ENCODE measurements at regions not wholly inside any gene's neighbourhood (a gene's known extent, or its start where the extent isn't known, plus 50 kb on each side); places are given as distances from the start of the nearest gene placed in this dataset.
"Not testable (repeated sequence)": the region's sequence is repeated elsewhere in the genome, so short reads cannot be mapped to it uniquely, and the experiment has no call there.

DNA sequence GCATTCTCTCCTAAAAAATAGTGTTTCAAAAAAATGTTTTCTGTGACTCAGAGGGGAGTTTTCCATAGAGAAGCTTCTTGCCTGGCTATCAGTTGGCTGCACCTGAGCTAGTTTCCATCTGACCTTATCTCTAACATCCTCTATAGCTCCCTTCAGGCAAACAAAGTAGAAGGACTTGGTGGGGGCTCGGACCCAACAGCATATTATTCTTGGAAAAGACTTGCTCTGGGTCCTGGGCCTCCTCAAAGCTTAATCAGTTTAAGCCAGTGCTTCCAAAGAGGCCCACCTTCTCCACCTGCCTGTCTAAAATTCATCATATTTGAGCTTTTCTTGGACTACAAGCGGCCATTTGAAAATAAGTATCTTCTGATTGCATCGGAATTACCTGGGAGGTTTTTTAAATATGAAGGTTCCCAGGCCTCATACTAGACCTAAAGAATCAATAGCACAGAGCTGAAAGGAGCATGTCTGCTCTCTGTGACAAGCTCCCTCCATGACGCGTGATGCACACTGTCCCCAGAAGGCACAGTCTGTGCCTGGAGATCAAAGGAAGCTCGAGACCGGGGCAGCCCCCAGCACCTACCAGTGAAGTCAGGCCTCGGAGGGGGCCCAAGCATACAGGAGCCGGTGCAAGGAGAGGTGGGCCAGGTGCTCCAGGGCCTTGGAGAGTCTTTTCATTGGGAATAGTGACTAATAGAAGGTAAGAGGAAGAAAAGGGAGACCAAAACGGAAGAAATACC is 80.6 kb upstream of the HIVEP1 start:
- TF ChIP-seq, protein P1, sequence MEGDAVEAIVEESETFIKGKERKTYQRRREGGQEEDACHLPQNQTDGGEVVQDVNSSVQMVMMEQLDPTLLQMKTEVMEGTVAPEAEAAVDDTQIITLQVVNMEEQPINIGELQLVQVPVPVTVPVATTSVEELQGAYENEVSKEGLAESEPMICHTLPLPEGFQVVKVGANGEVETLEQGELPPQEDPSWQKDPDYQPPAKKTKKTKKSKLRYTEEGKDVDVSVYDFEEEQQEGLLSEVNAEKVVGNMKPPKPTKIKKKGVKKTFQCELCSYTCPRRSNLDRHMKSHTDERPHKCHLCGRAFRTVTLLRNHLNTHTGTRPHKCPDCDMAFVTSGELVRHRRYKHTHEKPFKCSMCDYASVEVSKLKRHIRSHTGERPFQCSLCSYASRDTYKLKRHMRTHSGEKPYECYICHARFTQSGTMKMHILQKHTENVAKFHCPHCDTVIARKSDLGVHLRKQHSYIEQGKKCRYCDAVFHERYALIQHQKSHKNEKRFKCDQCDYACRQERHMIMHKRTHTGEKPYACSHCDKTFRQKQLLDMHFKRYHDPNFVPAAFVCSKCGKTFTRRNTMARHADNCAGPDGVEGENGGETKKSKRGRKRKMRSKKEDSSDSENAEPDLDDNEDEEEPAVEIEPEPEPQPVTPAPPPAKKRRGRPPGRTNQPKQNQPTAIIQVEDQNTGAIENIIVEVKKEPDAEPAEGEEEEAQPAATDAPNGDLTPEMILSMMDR (IDR thresholded peaks at IDR 0.05), result no peak
- Histone ChIP-seq H3K9me3 (no peaks in the 10 kb centered on the region), H3K27ac (no peak overlapping the region), H3K4me3 (no peak overlapping the region), H3K4me1 (ENCODE audit: control insufficient read depth in 1 of 2, low read depth in 2 of 2) (no peaks in the 10 kb centered on the region), H3K36me3 (no peaks in the 10 kb centered on the region), H3K27me3 (replicated peaks; ENCODE audit: insufficient read depth) (no peaks in the 10 kb centered on the region)
- ATAC-seq (ENCODE audit: insufficient number of reproducible peaks, low FRiP score, low read depth), result no peak
- no peak for DNase-seq (ENCODE audit: low spot score)

DNA sequence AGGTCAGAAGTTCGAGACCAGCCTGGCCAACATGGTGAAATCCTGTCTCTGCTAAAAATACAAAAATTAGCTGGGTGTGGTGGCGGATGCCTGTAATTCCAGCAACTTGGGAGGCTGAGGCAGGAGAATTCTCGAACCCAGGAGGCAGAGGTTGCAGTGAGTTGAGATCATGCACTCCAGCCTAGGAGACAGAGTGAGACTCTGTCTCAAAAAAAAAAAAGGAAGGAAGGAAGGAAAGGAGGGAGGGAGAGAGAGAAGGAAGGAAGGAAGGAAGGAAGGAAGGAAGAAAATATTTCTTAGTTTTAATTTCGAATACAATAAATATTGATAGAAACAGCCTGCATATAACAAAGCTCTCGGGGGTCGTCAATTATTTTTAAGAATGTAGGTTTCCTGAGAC is 81.3 kb upstream of the HIVEP1 start:
- not testable (repeated sequence) for H3K27me3 ChIP-seq (replicated peaks; ENCODE audit: insufficient read depth); DNase-seq (ENCODE audit: low spot score); H3K9me3 ChIP-seq; ATAC-seq (ENCODE audit: insufficient number of reproducible peaks, low FRiP score, low read depth); H3K4me1 ChIP-seq (ENCODE audit: control insufficient read depth in 1 of 2, low read depth in 2 of 2); H3K4me3 ChIP-seq; H3K27ac ChIP-seq; H3K36me3 ChIP-seq

DNA sequence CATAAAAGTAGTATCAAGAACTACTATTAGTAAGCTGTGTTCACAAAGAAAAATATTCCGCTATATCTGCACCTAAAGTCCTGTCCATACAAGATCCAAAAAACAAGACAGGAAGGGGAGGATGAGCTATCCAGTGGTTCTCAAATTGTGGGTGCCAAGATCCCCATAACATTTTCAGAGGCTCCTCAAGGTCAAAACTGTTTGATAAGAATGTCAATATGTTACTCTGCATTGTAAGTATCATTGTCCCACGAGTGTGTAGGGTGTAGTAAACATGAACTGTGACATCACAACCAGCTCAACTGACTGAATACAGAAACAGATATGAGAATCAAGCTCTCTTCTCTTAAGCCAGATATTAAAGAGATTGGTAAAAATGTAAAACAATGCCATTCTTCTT is 81.9 kb upstream of the HIVEP1 start:
- Histone ChIP-seq H3K4me3 (no peak overlapping the region), H3K9me3 (no peaks in the 10 kb centered on the region), H3K27ac (no peak overlapping the region), H3K36me3 (no peaks in the 10 kb centered on the region), H3K27me3 (replicated peaks; ENCODE audit: insufficient read depth) (no peaks in the 10 kb centered on the region), H3K4me1 (ENCODE audit: control insufficient read depth in 1 of 2, low read depth in 2 of 2) (no peaks in the 10 kb centered on the region)
- ATAC-seq (ENCODE audit: insufficient number of reproducible peaks, low FRiP score, low read depth) (no peak), DNase-seq (ENCODE audit: low spot score) (no peak)
- TF ChIP-seq, protein P1 (IDR thresholded peaks at IDR 0.05), result no peak

DNA sequence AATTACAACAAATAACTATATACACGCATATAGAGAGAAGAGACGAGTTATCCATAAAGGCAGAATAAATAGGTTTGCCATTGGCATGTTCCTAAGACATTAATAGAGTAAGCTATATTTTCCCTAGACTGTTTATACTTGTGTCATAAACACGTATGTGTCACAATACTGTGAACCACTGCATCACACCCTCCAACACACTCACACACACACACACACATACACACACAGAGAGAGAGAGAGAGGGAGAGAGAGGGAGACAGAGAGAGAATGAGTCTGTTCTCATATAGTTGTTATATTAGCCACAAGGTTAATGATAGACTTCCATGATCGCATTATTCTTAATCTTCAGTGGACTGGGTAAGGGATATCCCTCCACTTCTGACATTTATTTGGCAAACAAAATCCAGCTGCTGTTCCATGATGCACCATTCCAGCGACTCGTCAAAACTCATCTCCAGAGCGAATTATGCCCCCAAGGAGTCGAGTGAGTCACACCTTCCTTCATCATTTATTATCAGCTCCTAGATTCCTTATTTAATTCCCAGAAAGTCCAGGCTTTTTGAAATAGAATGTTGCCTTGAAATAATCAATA is 82.8 kb upstream of the HIVEP1 start:
- no peaks in the 10 kb centered on the region for H3K27me3 ChIP-seq (replicated peaks; ENCODE audit: insufficient read depth)
- no peak overlapping the region for H3K27ac ChIP-seq
- no peak for ATAC-seq (ENCODE audit: insufficient number of reproducible peaks, low FRiP score, low read depth)
- no peaks in the 10 kb centered on the region for H3K9me3 ChIP-seq
- H3K36me3 ChIP-seq, result no peaks in the 10 kb centered on the region
- DNase-seq (ENCODE audit: low spot score), result no peak
- no peak overlapping the region for H3K4me3 ChIP-seq
- no peaks in the 10 kb centered on the region for H3K4me1 ChIP-seq (ENCODE audit: control insufficient read depth in 1 of 2, low read depth in 2 of 2)
- TF ChIP-seq, protein P1 (IDR thresholded peaks at IDR 0.05), result no peak

DNA sequence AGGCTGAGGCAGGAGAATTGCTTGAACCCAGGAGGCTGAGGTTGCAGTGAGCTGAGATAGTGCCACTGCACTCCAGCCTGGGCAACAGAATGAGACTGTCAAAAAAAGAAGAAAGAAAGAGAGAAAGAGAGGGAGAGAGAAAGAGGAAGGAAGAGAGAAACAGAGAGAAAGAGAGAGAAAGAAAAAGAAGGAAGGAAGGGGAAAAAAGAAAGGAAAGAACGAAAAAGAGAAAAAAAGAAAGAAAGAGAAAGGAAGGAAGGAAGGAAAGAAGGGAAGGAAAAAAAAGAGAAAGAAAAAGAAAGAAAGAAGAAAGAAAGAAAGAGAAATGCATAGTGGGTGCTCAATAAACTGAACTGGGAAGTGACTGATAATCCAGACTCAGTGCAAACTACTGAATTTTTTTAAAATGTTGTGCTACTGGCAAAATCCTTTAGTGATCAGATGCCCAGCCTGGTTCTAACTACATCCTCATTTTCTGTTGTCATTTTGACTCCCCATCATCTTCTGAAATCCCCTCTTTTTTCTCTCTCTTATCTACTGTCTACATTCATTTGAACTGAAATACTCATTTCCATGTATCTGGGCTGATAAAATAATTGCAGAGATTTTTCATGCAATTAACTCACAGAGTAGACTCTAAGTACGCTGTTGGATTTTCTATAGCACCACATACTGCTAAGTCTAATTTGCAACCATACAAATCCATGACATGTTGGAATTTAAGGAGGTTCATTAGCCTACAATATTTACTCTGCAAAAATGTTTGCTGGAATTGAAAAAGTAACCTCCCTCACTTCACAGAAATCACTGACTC is 85.3 kb upstream of the HIVEP1 start:
- Histone ChIP-seq H3K9me3 (no peaks in the 10 kb centered on the region), H3K4me1 (ENCODE audit: control insufficient read depth in 1 of 2, low read depth in 2 of 2) (peaks cover 0 to 5% of the 10 kb centered on the region in 2 donors), H3K27ac (no peak overlapping the region), H3K36me3 (no peaks in the 10 kb centered on the region), H3K4me3 (no peak overlapping the region), H3K27me3 (replicated peaks; ENCODE audit: insufficient read depth) (no peaks in the 10 kb centered on the region)
- TF ChIP-seq, protein P1 (IDR thresholded peaks at IDR 0.05), result no peak
- no peak for DNase-seq (ENCODE audit: low spot score)
- no peak for ATAC-seq (ENCODE audit: insufficient number of reproducible peaks, low FRiP score, low read depth)
